Psoas muscle (tissue), 7 donors: ENCODE measurements at regions not wholly inside any gene's neighbourhood (a gene's known extent, or its start where the extent isn't known, plus 50 kb on each side); places are given as distances from the start of the nearest gene placed in this dataset.
"Not testable (repeated sequence)": the region's sequence is repeated elsewhere in the genome, so short reads cannot be mapped to it uniquely, and the experiment has no call there.

Experiments
- ATAC-seq, 4 donors: fragments of 200-7000 bp; cut with Tn5 transposase; one replicate each; pipeline ENCODE4 v1.9.1; 2020; ENCODE audit warnings: moderate library complexity in 3 of 4, mild to moderate bottlenecking in 2 of 4
- DNase-seq, 2 donors: peaks; one replicate each; pipeline ENCODE4 v3.0.0-alpha.2; 2020
- H3K27ac ChIP-seq: fragments of 200-600 bp; one replicate; pipeline ENCODE4 v1.8.0; 2022
- H3K27me3 ChIP-seq, 3 donors: fragments of 200-600 bp in 1 of 3; one replicate each; pipeline versions ENCODE4 v1.6.1 to v1.8.0; 2013 to 2022; ENCODE audit warnings: low read length in 2 of 3, mild to moderate bottlenecking in 2 of 3, moderate library complexity in 1 of 3; ENCODE audit not compliant: insufficient read depth in 3 of 3
- H3K36me3 ChIP-seq, 2 donors: fragments of 200-600 bp in 1 of 2; one replicate each; pipeline versions ENCODE4 v1.6.1 to v1.8.0; 2013 to 2022; ENCODE audit warnings: low read depth in 1 of 2, mild to moderate bottlenecking in 1 of 2, moderate library complexity in 1 of 2; ENCODE audit not compliant: insufficient read depth in 1 of 2
- H3K4me1 ChIP-seq: fragments of 200-600 bp; one replicate; pipeline ENCODE4 v1.8.0; 2022
- H3K4me3 ChIP-seq: fragments of 200-600 bp; one replicate; pipeline ENCODE4 v1.8.0; 2022; ENCODE audit warnings: mild to moderate bottlenecking
- H3K9me3 ChIP-seq: fragments of 200-600 bp; one replicate; pipeline ENCODE4 v1.8.0; 2022
- WGBS, 3 donors: extraction: QIAGEN DNeasy Blood & Tissue Kit; methylation state at CpG; one replicate each; pipeline versions ENCODE4 v1.1.6 to v1.1.7; 2013; 5-methylcytosine and 5-hydroxymethylcytosine counted together
- intact Hi-C, 2 donors: fragments of 100-400 bp; cut with DNase I; formaldehyde crosslinking; loops; one replicate each; pipeline versions ENCODE4 v1.11.0 to v1.14.2; 2022
- donor health status: healthy with polysubstance abuse.
- donor health status: DM: no; HTN: no; CAD: no; lungs with moderate emphysema.
- donor health status: Bipolar disorder and iron deficiency.
- donor health status: healthy.
- donor health status: DM: yes; HTN: yes; CAD: no.
- donor health status: DM: no; HTN: no; CAD: no.
- donor health status: DM: yes; HTN: yes; CAD: no.

DNA sequence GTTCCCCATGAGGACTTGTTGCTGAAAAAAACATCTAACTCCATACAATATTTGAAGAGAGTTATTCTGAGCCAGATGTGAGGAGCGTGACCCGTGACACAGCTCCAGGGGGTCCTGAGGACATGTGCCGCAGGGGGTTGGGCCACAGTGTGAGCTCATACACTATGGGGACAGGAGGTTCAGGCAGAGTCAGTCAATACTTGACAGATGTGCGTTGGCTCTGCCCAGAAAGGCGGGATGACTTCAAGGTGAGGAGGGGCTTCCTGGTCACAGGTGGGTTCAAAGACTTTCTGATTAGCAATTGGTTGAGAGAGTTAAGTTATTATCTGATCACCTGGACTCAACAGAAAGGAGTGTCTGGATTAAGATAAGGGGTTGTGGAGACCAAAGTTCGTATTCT lies 147.1 kb upstream of the ZNF469 start:
- H3K27me3 ChIP-seq, H3K36me3 ChIP-seq, H3K4me3 ChIP-seq, intact Hi-C loops, ATAC-seq, H3K4me1 ChIP-seq, H3K27ac ChIP-seq, DNase-seq, H3K9me3 ChIP-seq: not testable (repeated sequence)
- 84 to 93% (median 87%) methylated on average over 6 of the region's 6 CpGs for WGBS, 3 donors

DNA sequence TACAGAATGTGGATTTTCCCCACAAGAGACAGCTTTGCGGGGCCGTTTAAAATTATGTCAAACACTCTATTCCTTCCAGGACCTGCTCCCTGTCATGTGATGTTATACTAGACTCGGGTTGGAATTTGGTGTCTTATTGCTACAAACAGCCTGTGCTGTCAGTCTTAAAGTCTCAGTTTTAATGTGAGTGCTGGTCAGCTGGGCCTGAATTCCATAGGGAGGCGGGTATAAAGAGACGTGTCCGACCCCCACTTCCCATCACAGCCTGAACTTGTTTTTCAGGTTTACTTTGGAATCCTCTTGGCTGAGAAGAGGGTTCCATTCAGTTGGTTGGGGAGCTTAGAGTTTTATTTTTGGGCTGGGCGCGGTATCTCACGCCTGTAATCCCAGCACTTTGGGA lies 146.5 kb upstream of the ZNF469 start:
- H3K36me3 ChIP-seq, intact Hi-C loops, H3K4me1 ChIP-seq, H3K27me3 ChIP-seq, DNase-seq, H3K9me3 ChIP-seq, H3K4me3 ChIP-seq, H3K27ac ChIP-seq: not testable (repeated sequence)
- ATAC-seq, result peak in 1 of 4 donors; percentile 53
- WGBS, 3 donors, result 35 to 58% (median 39%) methylated on average over 7 of the region's 9 CpGs

DNA sequence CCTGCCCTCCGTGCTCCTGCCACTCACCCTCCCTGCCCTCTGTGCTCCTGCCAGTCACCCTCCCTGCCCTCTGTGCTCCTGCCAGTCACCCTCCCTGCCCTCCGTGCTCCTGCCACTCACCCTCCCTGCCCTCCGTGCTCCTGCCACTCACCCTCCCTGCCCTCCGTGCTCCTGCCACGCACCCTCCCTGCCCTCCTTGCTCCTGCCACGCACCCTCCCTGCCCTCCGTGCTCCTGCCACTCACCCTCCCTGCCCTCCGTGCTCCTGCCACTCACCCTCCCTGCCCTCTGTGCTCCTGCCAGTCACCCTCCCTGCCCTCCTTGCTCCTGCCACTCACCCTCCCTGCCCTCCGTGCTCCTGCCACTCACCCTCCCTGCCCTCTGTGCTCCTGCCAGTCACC lies 145.4 kb upstream of the ZNF469 start:
- H3K36me3 ChIP-seq, intact Hi-C loops, H3K9me3 ChIP-seq, H3K27ac ChIP-seq, H3K4me3 ChIP-seq, H3K4me1 ChIP-seq, DNase-seq, ATAC-seq: not testable (repeated sequence)
- 49 to 73% (median 63%) methylated on average over 4 to 7 of the region's 9 CpGs for WGBS, 3 donors
- H3K27me3 ChIP-seq, result peaks cover 0 to 12% (median 0%) of the 10 kb centered on the region in 3 donors

DNA sequence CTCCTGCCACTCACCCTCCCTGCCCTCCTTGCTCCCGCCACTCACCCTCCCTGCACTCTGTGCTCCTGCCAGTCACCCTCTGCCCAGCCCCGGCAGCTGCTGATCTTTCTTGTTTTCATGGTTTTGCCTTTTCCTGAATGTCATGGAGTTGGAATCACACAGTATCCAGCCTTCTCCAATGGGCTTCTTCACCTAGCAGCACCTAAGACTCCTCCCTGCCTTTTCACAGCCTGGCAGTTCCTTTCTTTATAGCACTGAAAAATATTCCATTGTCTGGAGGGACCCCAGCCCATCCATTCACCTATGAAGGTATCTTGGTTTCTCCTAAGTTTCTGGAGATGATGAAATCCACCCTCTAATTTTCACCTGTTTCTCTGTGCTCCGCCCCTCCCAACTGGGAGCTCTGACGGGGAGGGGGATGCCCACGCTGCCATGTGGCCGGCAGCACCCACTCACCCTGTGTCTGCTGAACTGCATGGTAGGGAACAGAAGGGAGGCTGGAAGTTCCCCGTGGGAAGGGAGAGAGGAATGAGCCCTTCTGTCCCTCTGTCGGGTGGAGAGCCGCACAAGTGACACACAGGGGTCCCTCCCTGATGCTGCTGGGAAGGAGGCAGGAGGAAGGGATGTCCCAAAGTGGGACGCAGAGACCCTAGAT lies 144.9 kb upstream of the ZNF469 start:
- H3K27ac ChIP-seq, DNase-seq, H3K4me3 ChIP-seq, ATAC-seq, H3K4me1 ChIP-seq, H3K9me3 ChIP-seq, H3K36me3 ChIP-seq, intact Hi-C loops: not testable (repeated sequence)
- 53 to 64% (median 59%) methylated on average over 8 to 10 of the region's 10 CpGs for WGBS, 3 donors
- peaks cover 0 to 12% (median 0%) of the 10 kb centered on the region in 3 donors for H3K27me3 ChIP-seq

DNA sequence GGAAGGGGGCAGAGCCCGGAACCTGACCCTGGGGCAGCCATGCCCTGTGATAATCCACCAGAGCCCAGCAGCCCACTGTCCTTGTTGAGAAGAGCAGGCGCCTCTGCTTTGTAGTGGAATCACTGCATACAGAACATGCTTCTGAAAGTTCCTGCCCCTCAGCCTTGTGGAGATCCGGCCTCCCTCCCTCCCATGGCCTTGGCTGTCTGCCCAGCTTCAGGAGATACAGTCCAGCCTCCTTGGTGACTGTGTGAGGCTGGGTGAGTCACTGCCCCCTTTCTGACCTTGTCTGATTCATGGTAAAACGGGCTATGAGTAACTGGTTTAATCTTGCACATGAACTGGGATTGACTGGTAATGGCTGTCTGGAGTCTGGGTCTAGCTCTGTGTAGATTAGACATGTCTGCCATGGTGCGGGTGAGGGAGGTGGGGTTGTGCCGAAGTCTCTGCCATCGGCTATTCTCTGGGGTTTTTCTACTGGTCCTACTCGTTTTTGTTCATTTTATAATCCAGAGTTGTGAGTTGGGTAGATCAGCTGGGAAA lies 144.0 kb upstream of the ZNF469 start:
- H3K4me3 ChIP-seq, H3K9me3 ChIP-seq, H3K27ac ChIP-seq, H3K4me1 ChIP-seq, intact Hi-C loops, H3K36me3 ChIP-seq: not testable (repeated sequence)
- peak; percentile 85 to 89 (median 86) for ATAC-seq
- peak; percentile 92 to 94 for DNase-seq
- WGBS, 3 donors, result 31 to 36% (median 34%) methylated on average over 5 to 6 of the region's 8 CpGs
- H3K27me3 ChIP-seq, result peaks cover 0 to 12% (median 0%) of the 10 kb centered on the region in 3 donors

DNA sequence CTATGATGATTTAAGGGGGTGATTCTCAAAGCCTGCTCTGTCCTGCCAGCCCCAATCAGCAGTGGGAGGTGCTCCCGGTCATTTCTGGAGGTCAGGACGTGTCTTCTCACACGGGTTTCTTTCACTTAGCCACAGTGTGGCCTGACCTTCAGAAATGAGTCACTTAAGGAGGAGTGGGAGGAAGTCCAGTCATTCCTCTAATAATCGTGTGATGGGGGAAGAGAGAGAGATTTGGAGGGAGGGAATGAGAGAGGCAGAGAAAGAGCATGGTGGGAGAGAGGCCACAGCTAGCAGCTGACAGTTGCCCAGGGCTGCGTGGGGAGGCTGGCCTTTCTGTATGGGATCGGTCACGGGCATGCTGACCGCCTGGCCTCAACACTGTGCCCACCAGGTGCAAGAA lies 142.6 kb upstream of the ZNF469 start:
- H3K27ac ChIP-seq, H3K36me3 ChIP-seq, DNase-seq, H3K9me3 ChIP-seq, H3K4me3 ChIP-seq, H3K4me1 ChIP-seq, intact Hi-C loops, ATAC-seq: not testable (repeated sequence)
- 39 to 59% (median 44%) methylated on average over 8 of the region's 8 CpGs for WGBS, 3 donors
- peaks cover 0 to 12% (median 0%) of the 10 kb centered on the region in 3 donors for H3K27me3 ChIP-seq

DNA sequence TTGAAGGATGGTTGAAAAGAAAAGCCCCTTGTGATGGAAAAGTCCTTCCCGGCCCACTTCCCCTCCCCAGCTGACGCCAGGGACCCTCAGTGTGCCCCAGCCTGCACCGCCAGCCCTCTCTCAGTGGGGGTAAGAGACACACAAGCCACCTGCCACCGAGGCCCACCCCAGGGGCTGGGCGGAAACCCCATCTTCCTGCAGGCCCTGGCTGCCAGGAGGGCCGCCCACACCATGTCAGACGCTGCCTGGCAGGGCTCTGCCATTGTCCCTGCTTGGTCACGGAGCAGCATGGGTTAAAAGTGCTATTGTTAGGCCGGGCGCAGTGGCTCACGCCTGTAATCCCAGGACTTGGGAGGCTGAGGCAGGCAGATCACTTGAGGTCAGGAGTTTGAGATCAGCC lies 142.0 kb upstream of the ZNF469 start:
- intact Hi-C loops, H3K4me1 ChIP-seq: not testable (repeated sequence)

DNA sequence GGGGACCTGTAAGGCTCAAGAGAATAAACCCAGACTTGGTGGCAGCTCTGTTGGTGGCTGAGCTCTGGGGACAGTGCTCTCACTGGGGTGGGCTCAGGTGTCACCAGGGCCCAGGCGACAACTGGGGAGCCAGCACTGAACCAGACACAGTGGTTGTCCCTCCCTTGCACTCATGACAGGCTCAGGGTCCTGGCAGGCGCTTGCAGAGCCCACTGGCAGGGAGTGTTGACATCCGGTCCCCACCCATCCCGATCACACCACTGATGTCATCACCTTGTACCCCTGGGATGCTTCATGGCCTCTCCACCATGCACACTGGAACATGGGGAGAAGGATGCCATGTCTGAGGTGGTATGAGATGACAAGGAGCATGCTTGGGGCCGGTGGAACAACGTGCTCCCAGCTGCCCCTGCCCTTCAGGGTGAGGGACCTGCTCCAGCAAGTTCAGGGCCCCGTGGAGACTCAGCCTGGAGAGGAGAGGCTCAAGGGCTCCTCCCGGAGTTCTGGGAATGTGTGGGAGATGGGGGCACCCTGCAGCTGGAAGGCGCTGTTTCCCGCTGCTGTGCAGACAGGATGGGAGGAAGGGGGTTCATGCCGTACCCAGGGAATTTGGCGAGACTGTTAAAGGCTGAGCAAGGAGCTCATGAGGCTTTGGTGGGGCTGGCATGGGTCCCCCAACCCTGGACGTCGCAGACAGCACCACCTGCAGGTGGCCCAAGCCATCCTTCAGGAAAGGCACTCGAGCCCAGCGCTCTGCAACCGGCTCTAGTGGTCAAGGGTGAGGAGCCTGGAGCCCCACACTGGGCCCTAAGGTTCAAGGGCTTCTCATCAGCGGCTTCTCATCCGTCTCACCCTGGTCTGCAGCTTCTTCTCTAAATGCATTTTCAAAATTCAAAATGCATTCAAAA lies 141.1 kb upstream of the ZNF469 start:
- ATAC-seq, H3K36me3 ChIP-seq, H3K4me3 ChIP-seq, H3K27ac ChIP-seq, intact Hi-C loops, H3K4me1 ChIP-seq, DNase-seq, H3K9me3 ChIP-seq: not testable (repeated sequence)
- 69 to 80% (median 74%) methylated on average over 18 to 19 of the region's 19 CpGs for WGBS, 3 donors
- peaks cover 0 to 12% (median 0%) of the 10 kb centered on the region in 3 donors for H3K27me3 ChIP-seq

More for the DNA sequence above, 142.0 kb upstream of the ZNF469 start:
- H3K4me3 ChIP-seq, H3K36me3 ChIP-seq, ATAC-seq, DNase-seq, H3K9me3 ChIP-seq, H3K27ac ChIP-seq: not testable (repeated sequence)
- 60 to 62% (median 61%) methylated on average over 9 to 11 of the region's 11 CpGs for WGBS, 3 donors
- peaks cover 0 to 12% (median 0%) of the 10 kb centered on the region in 3 donors for H3K27me3 ChIP-seq

DNA sequence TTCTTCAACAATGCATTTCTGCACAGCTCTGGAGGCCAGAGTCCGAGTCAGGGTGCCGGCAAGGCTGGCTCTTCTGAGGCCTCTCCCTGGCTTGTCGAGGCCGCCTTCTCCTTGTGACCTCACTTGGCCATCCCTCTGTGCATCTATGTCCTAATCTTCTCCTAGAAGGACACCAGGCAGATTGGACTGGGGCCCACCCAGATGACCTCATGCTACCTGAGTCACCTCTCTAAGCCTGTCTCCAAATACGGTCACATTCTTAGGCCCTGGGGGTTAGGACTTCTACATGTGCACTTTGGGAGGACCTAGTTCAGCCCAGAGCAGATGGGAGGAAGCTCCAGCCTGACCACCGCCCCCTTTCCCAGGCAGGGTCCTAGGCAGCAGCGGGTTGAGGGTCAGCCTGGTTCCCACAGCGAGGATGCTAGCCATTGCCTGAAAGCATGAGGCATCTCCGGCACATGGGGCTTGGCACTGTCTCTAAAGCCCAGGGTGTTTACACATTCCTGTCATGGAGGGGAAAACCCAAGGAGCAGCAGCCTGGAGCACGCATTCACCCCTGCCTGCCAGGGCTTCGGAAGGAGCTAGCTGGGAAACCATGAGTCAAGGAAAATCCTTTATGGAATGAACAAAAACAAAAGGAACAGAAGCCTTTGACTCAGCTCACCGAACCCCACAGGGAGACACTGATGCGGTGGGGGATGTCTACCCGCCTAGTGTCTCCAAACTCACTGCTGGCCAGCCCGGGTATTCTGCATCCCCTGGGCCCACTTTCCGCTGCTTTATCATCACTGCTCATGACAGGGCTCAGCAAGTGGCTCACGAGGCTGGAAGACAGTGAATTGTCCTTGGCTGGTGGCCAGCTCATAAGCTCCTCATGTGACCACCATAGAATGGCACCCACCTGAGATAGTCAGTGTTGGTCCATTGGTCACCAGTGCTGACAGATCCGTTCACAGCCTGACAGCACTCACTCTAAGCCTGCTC lies 140.2 kb upstream of the ZNF469 start:
- H3K36me3 ChIP-seq, H3K9me3 ChIP-seq, H3K4me1 ChIP-seq, intact Hi-C loops, H3K4me3 ChIP-seq, H3K27ac ChIP-seq: not testable (repeated sequence)
- ATAC-seq (peak in 1 of 4 donors; percentile 2), DNase-seq (peak in 1 of 2 donors; percentile 69)
- peaks cover 0 to 12% (median 0%) of the 10 kb centered on the region in 3 donors for H3K27me3 ChIP-seq
- 50 to 64% (median 55%) methylated on average over 18 of the region's 18 CpGs for WGBS, 3 donors

DNA sequence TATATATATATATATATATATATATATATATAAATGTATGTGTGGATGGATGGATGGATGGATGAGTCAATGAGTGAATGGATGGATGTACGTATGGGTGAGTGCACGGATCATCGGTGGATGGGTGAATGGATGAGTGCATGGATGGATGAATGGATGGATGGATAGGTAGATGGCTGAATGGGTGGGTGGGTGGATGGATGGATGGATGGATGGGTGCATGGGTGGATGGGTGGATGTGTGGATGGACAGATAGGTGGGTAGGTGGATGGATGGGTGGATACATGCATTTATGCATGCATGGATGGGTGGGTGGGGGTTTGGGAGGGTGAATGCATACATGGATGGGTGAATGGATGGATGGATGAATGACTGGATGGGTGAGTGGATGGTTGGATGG lies 138.8 kb upstream of the ZNF469 start:
- H3K27ac ChIP-seq, intact Hi-C loops, H3K4me3 ChIP-seq, H3K9me3 ChIP-seq, H3K36me3 ChIP-seq, DNase-seq, H3K4me1 ChIP-seq, H3K27me3 ChIP-seq, ATAC-seq: not testable (repeated sequence)
- WGBS, 3 donors, result 95 to 97% (median 96%) methylated on average over 3 of the region's 3 CpGs
